Kidney epithelial cell (primary cell): ENCODE measurements at regions not wholly inside any gene's neighbourhood (a gene's known extent, or its start where the extent isn't known, plus 50 kb on each side); places are given as distances from the start of the nearest gene placed in this dataset.

Source experiments
- DNase-seq: peaks from one replicate; pipeline ENCODE4 v3.0.0-alpha.2; 2010; ENCODE audit warnings: low read depth
- H3K27me3 ChIP-seq: 2 replicates; pipeline ENCODE4 v1.6.0; 2011; ENCODE audit warnings: low read length; ENCODE audit not compliant: control insufficient read depth, insufficient read depth
- H3K36me3 ChIP-seq: 2 replicates; pipeline ENCODE4 v1.5.1; 2011; ENCODE audit warnings: low read length; ENCODE audit not compliant: control insufficient read depth, insufficient read depth
- H3K4me3 ChIP-seq: 2 replicates; pipeline ENCODE4 v1.5.1; 2011; ENCODE audit warnings: low read depth, mild to moderate bottlenecking, control low read depth, low read length
- TF ChIP-seq, protein P1 (sequence below): IDR thresholded peaks from 2 replicates; pipeline ENCODE4 v1.5.1; 2011; ENCODE audit warnings: mild to moderate bottlenecking, moderate library complexity, low read length, control low read depth, inconsistent platforms; ENCODE audit not compliant: insufficient read depth, poor library complexity, severe bottlenecking

DNA sequence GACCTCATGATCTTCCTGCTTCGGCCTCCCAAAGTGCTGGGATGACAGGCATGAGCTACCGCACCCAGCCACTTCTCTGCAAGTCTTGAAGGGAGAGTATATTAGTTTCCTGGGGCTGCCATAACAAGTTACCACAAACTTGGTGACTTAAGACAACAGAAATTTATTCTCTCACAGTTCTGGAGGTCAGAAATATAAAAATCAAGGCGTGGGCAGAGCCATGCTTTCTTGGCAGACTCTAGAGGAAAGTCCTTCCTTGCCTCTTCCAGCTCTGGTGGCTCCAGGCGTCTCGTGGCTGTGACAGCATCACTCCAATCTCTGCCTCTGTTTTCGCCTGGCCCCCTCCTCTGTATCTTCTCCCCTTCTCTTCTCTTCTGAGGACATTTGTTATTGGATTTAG lies 110.2 kb upstream of the NAV2 start:
- TF ChIP-seq, protein P1, sequence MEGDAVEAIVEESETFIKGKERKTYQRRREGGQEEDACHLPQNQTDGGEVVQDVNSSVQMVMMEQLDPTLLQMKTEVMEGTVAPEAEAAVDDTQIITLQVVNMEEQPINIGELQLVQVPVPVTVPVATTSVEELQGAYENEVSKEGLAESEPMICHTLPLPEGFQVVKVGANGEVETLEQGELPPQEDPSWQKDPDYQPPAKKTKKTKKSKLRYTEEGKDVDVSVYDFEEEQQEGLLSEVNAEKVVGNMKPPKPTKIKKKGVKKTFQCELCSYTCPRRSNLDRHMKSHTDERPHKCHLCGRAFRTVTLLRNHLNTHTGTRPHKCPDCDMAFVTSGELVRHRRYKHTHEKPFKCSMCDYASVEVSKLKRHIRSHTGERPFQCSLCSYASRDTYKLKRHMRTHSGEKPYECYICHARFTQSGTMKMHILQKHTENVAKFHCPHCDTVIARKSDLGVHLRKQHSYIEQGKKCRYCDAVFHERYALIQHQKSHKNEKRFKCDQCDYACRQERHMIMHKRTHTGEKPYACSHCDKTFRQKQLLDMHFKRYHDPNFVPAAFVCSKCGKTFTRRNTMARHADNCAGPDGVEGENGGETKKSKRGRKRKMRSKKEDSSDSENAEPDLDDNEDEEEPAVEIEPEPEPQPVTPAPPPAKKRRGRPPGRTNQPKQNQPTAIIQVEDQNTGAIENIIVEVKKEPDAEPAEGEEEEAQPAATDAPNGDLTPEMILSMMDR, result no peak
- Histone ChIP-seq H3K27me3 (no peaks in the 10 kb centered on the region), H3K4me3 (no peak overlapping the region), H3K36me3 (no peaks in the 10 kb centered on the region)
- DNase-seq, result no peak

DNA sequence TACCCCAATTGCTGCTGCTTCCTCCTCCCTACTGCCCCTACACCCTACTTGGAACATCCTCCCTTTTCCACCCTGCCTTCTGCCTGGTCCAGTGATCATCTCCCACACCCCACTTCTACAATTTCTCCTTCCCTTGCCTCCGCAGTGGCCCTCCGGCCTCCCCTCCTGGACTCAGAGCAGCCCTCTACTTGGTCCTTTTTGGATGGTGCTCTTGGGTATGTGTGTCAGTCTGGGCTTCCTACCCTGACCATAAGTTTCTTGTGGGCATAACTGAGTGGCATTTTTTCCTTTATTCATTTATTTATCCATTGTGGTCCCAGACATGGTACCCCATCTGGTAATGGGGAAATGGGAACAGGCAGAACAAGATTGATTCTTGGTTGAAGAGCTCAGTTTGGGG lies 111.4 kb upstream of the NAV2 start:
- TF ChIP-seq, protein P1, result no peak
- Histone ChIP-seq H3K27me3 (no peaks in the 10 kb centered on the region), H3K36me3 (no peaks in the 10 kb centered on the region), H3K4me3 (no peak overlapping the region)
- DNase-seq, result no peak

DNA sequence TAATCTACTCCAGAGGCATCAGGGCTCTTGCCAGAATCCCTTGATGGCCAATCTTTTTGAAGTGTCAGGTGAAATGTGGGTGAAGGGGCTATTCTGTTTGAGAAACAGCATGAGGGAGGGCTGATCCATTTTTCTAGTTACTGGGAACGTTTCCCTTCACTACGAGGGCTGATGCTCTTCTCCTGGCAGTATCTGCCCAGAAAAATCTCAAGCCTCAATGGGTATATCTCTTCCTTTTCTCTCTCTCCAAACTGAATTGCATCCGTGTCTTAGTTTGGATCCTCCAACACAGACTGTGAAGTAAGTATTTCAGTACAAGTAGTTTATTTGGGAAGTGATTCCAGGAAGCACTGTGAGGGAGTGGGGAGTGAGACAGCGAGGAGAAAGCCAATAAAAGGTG lies 113.0 kb upstream of the NAV2 start:
- no peak for DNase-seq
- Histone ChIP-seq H3K36me3 (no peaks in the 10 kb centered on the region), H3K27me3 (no peaks in the 10 kb centered on the region), H3K4me3 (no peak overlapping the region)
- TF ChIP-seq, protein P1, result no peak

DNA sequence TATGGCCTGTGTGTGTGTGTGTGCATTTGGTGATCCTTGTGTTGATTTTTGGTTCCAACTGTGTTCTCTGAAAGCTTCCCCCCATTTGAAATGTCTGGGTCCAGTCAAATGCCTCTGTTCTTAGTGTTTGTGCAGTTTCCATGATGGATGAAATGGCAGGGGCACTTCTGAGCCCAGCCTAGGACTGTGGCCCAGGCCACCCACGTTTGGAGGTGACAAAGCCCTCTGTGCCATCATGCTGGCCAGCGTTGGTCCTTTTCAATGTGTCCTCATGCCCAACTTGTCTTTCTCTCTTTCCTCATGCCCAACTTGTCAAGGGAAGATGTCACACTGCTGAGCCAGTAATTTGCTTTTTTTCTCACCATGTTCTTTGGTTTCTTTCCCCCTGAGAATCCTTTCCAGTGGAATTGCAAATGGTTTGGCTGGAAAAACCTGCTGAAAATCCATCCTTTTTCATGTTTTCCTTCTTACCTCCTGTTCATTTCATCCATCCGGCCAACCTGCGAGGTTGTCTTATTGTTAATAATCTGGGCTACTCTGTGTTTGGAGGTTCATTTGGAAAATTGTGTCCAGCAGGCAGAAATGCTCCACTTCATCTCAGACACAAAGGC lies 113.7 kb upstream of the NAV2 start:
- H3K36me3 ChIP-seq, result no peaks in the 10 kb centered on the region
- no peak for DNase-seq
- TF ChIP-seq, protein P1, result no peak
- no peaks in the 10 kb centered on the region for H3K27me3 ChIP-seq
- H3K4me3 ChIP-seq, result no peak overlapping the region

DNA sequence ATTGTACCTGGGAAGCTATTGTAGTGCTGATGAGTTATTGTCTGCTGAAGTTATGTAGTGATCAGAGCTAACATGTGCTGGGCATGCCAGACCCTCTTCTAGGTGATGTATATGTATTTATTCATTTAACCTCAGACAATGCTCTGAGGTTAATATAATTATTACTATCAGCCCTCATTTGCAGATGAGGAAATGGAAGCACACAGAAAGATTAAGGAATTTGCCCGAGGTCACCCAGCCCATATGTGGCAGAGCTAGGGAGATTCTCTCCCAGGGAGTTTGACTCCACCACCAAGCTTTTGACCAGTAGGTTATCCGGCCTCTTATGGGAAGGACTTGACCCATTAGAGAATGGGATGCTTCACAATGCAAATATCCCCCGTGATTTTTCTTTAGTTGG lies 114.2 kb upstream of the NAV2 start:
- DNase-seq, result no peak
- Histone ChIP-seq H3K36me3 (no peaks in the 10 kb centered on the region), H3K4me3 (no peak overlapping the region), H3K27me3 (no peaks in the 10 kb centered on the region)
- TF ChIP-seq, protein P1, result no peak

DNA sequence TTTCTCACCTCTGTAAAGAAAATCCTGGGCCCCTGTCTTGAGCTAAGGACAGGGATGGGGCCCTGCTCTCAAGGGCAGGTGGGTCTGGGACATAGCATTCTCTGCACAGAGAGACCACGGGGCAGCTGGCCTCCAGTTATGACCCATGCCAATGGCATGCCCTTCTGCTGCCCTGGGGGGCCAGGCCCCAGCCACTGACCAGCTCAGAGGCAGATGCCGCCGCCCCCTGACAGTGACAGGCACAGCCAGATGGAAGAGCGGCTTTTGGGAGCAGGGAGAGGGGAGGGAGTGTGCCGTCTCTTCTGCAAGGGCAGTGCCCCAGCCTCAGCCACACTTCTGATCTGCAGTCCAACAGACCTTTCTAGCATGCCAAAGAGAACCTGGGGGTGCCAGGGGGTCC lies 114.8 kb upstream of the NAV2 start:
- Histone ChIP-seq H3K36me3 (no peaks in the 10 kb centered on the region), H3K27me3 (no peaks in the 10 kb centered on the region), H3K4me3 (no peak overlapping the region)
- no peak for DNase-seq
- TF ChIP-seq, protein P1, result no peak
